ENCODE measurements at regions not wholly inside any gene's neighbourhood (a gene's known extent, or its start where the extent isn't known, plus 50 kb on each side); places are given as distances from the start of the nearest gene placed in this dataset.

- TF ChIP-seq CTCF (IDR thresholded peaks at IDR 0.05; ENCODE audit: insufficient read depth, low read length, missing control alignments), result no peak
- no peak overlapping the region for H3K4me3 ChIP-seq (ENCODE audit: low read depth, low read length)
- no peak for DNase-seq (ENCODE audit: low read depth, low spot score)
- POLR2A ChIA-PET, result no interaction called here
- CTCF ChIA-PET, result interaction anchor here (1.0 kb wide), 1 partner anchor 9 kb away, joined by 3 read pairs; no protein-coding TSS in a partner anchor
These were observed 99.0 kb upstream of the CDYL start for GRCh38 chr6:4677011-4677750.

GRCh38 chr6:4676016-4676415 is 100.2 kb upstream of the CDYL start:
- H3K4me3 ChIP-seq (ENCODE audit: low read depth, low read length), result no peak overlapping the region
- ChIA-PET CTCF (no interaction called here), POLR2A (no interaction called here)
- DNase-seq (ENCODE audit: low read depth, low spot score), result no peak
- no peak for TF ChIP-seq CTCF (IDR thresholded peaks at IDR 0.05; ENCODE audit: insufficient read depth, low read length, missing control alignments)

GRCh38 chr6:4675121-4675520 is 101.1 kb upstream of the CDYL start:
- H3K4me3 ChIP-seq (ENCODE audit: low read depth, low read length), result no peak overlapping the region
- DNase-seq (ENCODE audit: low read depth, low spot score), result no peak
- POLR2A ChIA-PET, result no interaction called here

GRCh38 chr6:4673861-4674260 is 102.3 kb upstream of the CDYL start:
- TF ChIP-seq CTCF (IDR thresholded peaks at IDR 0.05; ENCODE audit: insufficient read depth, low read length, missing control alignments), result no peak
- ChIA-PET POLR2A (no interaction called here), CTCF (no interaction called here)
- DNase-seq (ENCODE audit: low read depth, low spot score), result no peak
- no peak overlapping the region for H3K4me3 ChIP-seq (ENCODE audit: low read depth, low read length)

More at GRCh38 chr6:4675121-4675520, 101.1 kb upstream of the CDYL start:
- TF ChIP-seq CTCF (IDR thresholded peaks at IDR 0.05; ENCODE audit: insufficient read depth, low read length, missing control alignments), result no peak
- CTCF ChIA-PET, result no interaction called here

- CTCF ChIA-PET, result no interaction called here
- no peak for TF ChIP-seq CTCF (IDR thresholded peaks at IDR 0.05; ENCODE audit: insufficient read depth, low read length, missing control alignments)
- no peak overlapping the region for H3K4me3 ChIP-seq (ENCODE audit: low read depth, low read length)
- DNase-seq (ENCODE audit: low read depth, low spot score), result peak; percentile 62
- POLR2A ChIA-PET, result no interaction called here
These were observed 103.4 kb upstream of the CDYL start for GRCh38 chr6:4672772-4673171.

- no peak overlapping the region for H3K4me3 ChIP-seq (ENCODE audit: low read depth, low read length)
- DNase-seq (ENCODE audit: low read depth, low spot score), result no peak
- POLR2A ChIA-PET, result no interaction called here
- no peak for TF ChIP-seq CTCF (IDR thresholded peaks at IDR 0.05; ENCODE audit: insufficient read depth, low read length, missing control alignments)
- CTCF ChIA-PET, result no interaction called here
These were observed 104.6 kb upstream of the CDYL start for GRCh38 chr6:4671587-4672115.
